K562 (cell line): ENCODE measurements at regions not wholly inside any gene's neighbourhood (a gene's known extent, or its start where the extent isn't known, plus 50 kb on each side); places are given as distances from the start of the nearest gene placed in this dataset.
A peak's percentile ranks its signal among the peaks of the same experiment; 100 is the strongest.

Experiments used
- ATAC-seq: fragments of 200-7000 bp; cut with Tn5 transposase; 3 replicates; pipeline ENCODE4 v1.9.1; 2020; ENCODE audit warnings: moderate library complexity
- BruUV-seq: library from RNA; stranded (reverse); fragments of 400-500 nt; replicated peaks from 2 replicates; lab custom pipeline; 2021; lab: Mats Ljungman, UMichigan
- CTCF ChIA-PET: fragments of 300-600 bp; formaldehyde crosslinking; extraction: SDS; loops from one replicate; lab custom pipeline; 2021; ENCODE audit warnings: low intra/inter-chr PET ratio; lab: Yijun Ruan, JAX
- POLR2A ChIA-PET: fragments of 300-600, 350-650 bp; sonication (Branson Sonifier 250); formaldehyde crosslinking; extraction: SDS; loops from one replicate; lab custom pipeline; 2021; ENCODE audit warnings: antibody characterized with exemption, inconsistent platforms; lab: Yijun Ruan, JAX
- DNase-seq, 4 experiments: peaks; one replicate each; pipeline versions ENCODE4 v3.0.0 to v3.0.0-alpha.2; 2011 to 2018; ENCODE audit warnings: low spot score in 3 of 4, mixed read lengths in 3 of 4; ENCODE audit errors: extremely low read depth in 1 of 4
- FAIRE-seq: peaks from 2 replicates; lab custom pipeline; 2011; peaks lifted over from hg19 to GRCh38; lab: Jason Lieb, UNC
- H2AFZ ChIP-seq: 2 replicates; pipeline ENCODE4 v1.6.0; 2011; ENCODE audit warnings: low read depth, low read length, control low read depth, inconsistent platforms
- H3K27ac ChIP-seq: fragments of 200-600 bp; 3 replicates; pipeline ENCODE4 v1.8.0; 2011; ENCODE audit warnings: low read depth, mild to moderate bottlenecking, control low read depth, inconsistent platforms, low read length, moderate library complexity, mixed read lengths; ENCODE audit errors: extremely low read depth
- H3K27me3 ChIP-seq, 2 experiments: fragments of 300-600 bp in 1 of 2; 2 replicates in 1 of 2; 3 replicates in 1 of 2; pipeline versions ENCODE4 v1.6.0 to v1.8.0; 2011; ENCODE audit warnings: inconsistent platforms in 2 of 2, low read length in 2 of 2, mild to moderate bottlenecking in 1 of 2, mixed read lengths in 1 of 2, moderate library complexity in 1 of 2; ENCODE audit not compliant: control insufficient read depth in 2 of 2, insufficient read depth in 2 of 2
- H3K36me3 ChIP-seq: fragments of 300-600 bp; 3 replicates; pipeline ENCODE4 v1.8.0; 2011; ENCODE audit warnings: mild to moderate bottlenecking, low read length, inconsistent platforms; ENCODE audit not compliant: control insufficient read depth, insufficient read depth
- H3K4me1 ChIP-seq, 2 experiments: fragments of 200-600 bp in 1 of 2; replicated peaks in 1 of 2; 2 replicates in 1 of 2; 3 replicates in 1 of 2; pipeline versions ENCODE4 v1.5.1 to v1.8.0; 2011; ENCODE audit warnings: inconsistent platforms in 2 of 2, low read length in 2 of 2, mild to moderate bottlenecking in 1 of 2, mixed read lengths in 1 of 2, moderate library complexity in 1 of 2; ENCODE audit not compliant: control insufficient read depth in 2 of 2, insufficient read depth in 2 of 2
- H3K4me2 ChIP-seq: 2 replicates; pipeline ENCODE4 v1.6.1; 2011; ENCODE audit warnings: low read length, control low read depth, inconsistent platforms, mixed read lengths; ENCODE audit not compliant: insufficient read depth
- H3K4me3 ChIP-seq: fragments of 200-600 bp; sonication (generic), shearing (Covaris generic); 2 replicates; pipeline ENCODE4 v1.5.1; 2016; ENCODE audit warnings: control low read depth, inconsistent platforms
- H3K79me2 ChIP-seq: fragments of 200-600 bp; 3 replicates; pipeline ENCODE4 v1.8.0; 2011; ENCODE audit warnings: low read length, inconsistent platforms; ENCODE audit not compliant: control insufficient read depth, insufficient read depth
- H3K9ac ChIP-seq, 2 experiments: 2 replicates each; pipeline versions ENCODE4 v1.6.0 to v1.6.1; 2011; ENCODE audit warnings: low read depth in 2 of 2, low read length in 2 of 2, control low read depth in 1 of 2, inconsistent platforms in 1 of 2, mild to moderate bottlenecking in 1 of 2, mixed read lengths in 1 of 2; ENCODE audit not compliant: insufficient read depth in 1 of 2
- H3K9me1 ChIP-seq: one replicate; pipeline ENCODE4 v1.6.0; 2011; ENCODE audit warnings: inconsistent platforms, mild to moderate bottlenecking, low read length, moderate library complexity; ENCODE audit not compliant: control insufficient read depth, insufficient read depth
- H3K9me3 ChIP-seq: replicated peaks from 2 replicates; pipeline ENCODE4 v1.5.1; 2011; ENCODE audit warnings: low read depth, low read length, inconsistent platforms; ENCODE audit not compliant: control insufficient read depth, insufficient read depth
- H4K20me1 ChIP-seq: replicated peaks from 2 replicates; pipeline ENCODE4 v1.6.1; 2011; ENCODE audit warnings: low read length, inconsistent platforms, mixed read lengths; ENCODE audit not compliant: control insufficient read depth, insufficient read depth
- ATF7 ChIP-seq: fragments of 450-650 bp; IDR thresholded peaks from 2 replicates; pipeline ENCODE4 v1.7.1; 2014; ENCODE audit warnings: mild to moderate bottlenecking, moderate library complexity
- CCNT2 ChIP-seq: IDR thresholded peaks from 2 replicates; pipeline ENCODE4 v1.6.1; 2011; ENCODE audit warnings: borderline replicate concordance, low read depth, mild to moderate bottlenecking, moderate library complexity, mixed read lengths, low read length; ENCODE audit not compliant: insufficient read length; ENCODE audit errors: extremely low read depth
- CTBP1 ChIP-seq: fragments of 450-650 bp; IDR thresholded peaks from 2 replicates; pipeline ENCODE4 v1.6.1; 2016; ENCODE audit warnings: borderline replicate concordance
- E2F1 ChIP-seq: sonication (generic); formaldehyde crosslinking; IDR thresholded peaks from 2 replicates; pipeline ENCODE4 v1.8.1; 2023; ENCODE audit warnings: mild to moderate bottlenecking, missing genetic modification reagents, moderate library complexity
- EP300 ChIP-seq: IDR thresholded peaks from 2 replicates; pipeline ENCODE4 v1.6.1; 2012; ENCODE audit warnings: low read length, improper control_type of control experiment
- FOXA1 ChIP-seq: fragments of 450-650 bp; IDR thresholded peaks from 2 replicates; pipeline ENCODE4 v1.6.1; 2016; ENCODE audit warnings: mild to moderate bottlenecking, borderline replicate concordance
- SMARCE1 ChIP-seq: fragments of 450-650 bp; IDR thresholded peaks from 2 replicates; pipeline ENCODE4 v1.7.1; 2016; ENCODE audit warnings: mild to moderate bottlenecking
- SOX6 ChIP-seq: fragments of 450-650 bp; IDR thresholded peaks from 2 replicates; pipeline ENCODE4 v1.6.1; 2014; ENCODE audit warnings: mild to moderate bottlenecking
- TAL1 ChIP-seq: fragments of 450-650 bp; IDR thresholded peaks from 2 replicates; pipeline ENCODE4 v1.6.1; 2016; ENCODE audit warnings: mild to moderate bottlenecking
- ZBTB17 ChIP-seq: fragments of 450-650 bp; formaldehyde crosslinking; IDR thresholded peaks from 2 replicates; pipeline ENCODE4 v1.4.0; 2020; ENCODE audit warnings: mild to moderate bottlenecking
- ZKSCAN3 ChIP-seq: fragments of 250-450 bp; sonication (Bioruptor Pico); IDR thresholded peaks from 2 replicates; pipeline ENCODE4 v1.4.0; 2020
- WGBS: fragments of 100-300 bp; shearing (Covaris generic); methylation state at CpG from one replicate; pipeline ENCODE4 v1.1.6; 2016; ENCODE audit warnings: low coverage, mixed read lengths; ENCODE audit not compliant: insufficient coverage; ENCODE audit errors: missing lambda C conversion rate; 5-methylcytosine and 5-hydroxymethylcytosine counted together
- in situ Hi-C: fragments of 300-500 bp; cut with MboI; formaldehyde crosslinking; loops from 4 replicates; pipeline ENCODE4 v1.15.0; 2018; ENCODE audit warnings: inconsistent platforms, mixed read lengths
- intact Hi-C: fragments of 100-400 bp; cut with micrococcal nuclease; formaldehyde crosslinking; loops from 2 replicates; pipeline ENCODE4 v1.14.2; 2022
- TF ChIP-seq, protein P1 (sequence below), 2 experiments: fragments of 450-650 bp; conservative IDR thresholded peaks; 2 replicates each; pipeline ENCODE4 v1.6.1; 2017; ENCODE audit warnings: mild to moderate bottlenecking in 2 of 2, moderate library complexity in 2 of 2
- TF ChIP-seq, protein P2 (sequence below): sonication (generic); IDR thresholded peaks from 2 replicates; pipeline ENCODE4 v1.6.1; 2016
- TF ChIP-seq, protein P3 (sequence below): fragments of 450-650 bp; IDR thresholded peaks from 2 replicates; pipeline ENCODE4 v1.6.1; 2018; ENCODE audit warnings: mild to moderate bottlenecking, low read depth; ENCODE audit not compliant: partially characterized antibody
- TF ChIP-seq, protein P4 (sequence below): IDR thresholded peaks from 2 replicates; pipeline ENCODE4 v1.6.1; 2011; ENCODE audit not compliant: insufficient read length; ENCODE audit errors: extremely low read depth

DNA sequence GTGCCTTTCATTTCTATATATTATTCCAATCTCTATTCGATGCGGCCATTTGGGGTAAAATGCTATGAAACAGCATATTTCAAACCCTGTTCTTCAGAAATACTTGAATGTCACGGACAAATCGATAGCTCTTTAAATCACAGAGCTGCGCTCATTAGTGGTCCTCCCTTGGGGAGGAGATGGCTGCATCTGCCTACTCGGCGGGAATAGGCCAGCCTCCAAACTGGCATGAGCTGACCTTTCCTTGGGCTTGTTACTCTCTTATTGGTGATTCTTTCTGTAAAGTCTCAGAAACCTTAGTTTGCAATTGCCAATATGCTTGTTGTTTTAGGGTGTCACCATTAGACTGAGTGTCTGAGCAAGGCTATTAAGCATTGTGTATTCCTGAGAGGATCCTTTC, 120.9 kb downstream of the BDH1 start (continued):
- no peak for TF ChIP-seq E2F1

GRCh38 chr3:197432384-197433127, 123.2 kb downstream of the BDH1 start:
- Histone ChIP-seq H3K4me3 (no peak overlapping the region), H3K9ac (no peak overlapping the region), H3K9me1 (no peaks in the 10 kb centered on the region), H3K27me3 (peaks cover 0 to 18% of the 10 kb centered on the region in 2 experiments; a peak in 1 of 5 replicates), H4K20me1 (no peaks in the 10 kb centered on the region), H3K4me1 (peaks cover 10 to 19% of the 10 kb centered on the region in 2 experiments), H3K79me2 (no peaks in the 10 kb centered on the region), H3K4me2 (no peak overlapping the region), H3K9me3 (no peaks in the 10 kb centered on the region), H3K36me3 (no peaks in the 10 kb centered on the region), H2AFZ (no peak overlapping the region), H3K27ac (no peak overlapping the region)
- in situ Hi-C loops (no loop called here), intact Hi-C loops (no loop called here)
- WGBS, result 5% methylated on average over 4 of the region's 4 CpGs
- DNase-seq, result no peak
- FAIRE-seq, result no peak
- ChIA-PET CTCF (no interaction called here), POLR2A (interaction anchor here (0.8 to 1.0 kb wide), 2 partner anchors 10 to 89 kb away, joined by 3 read pairs; no protein-coding TSS in a partner anchor)
- no TSS peak for BruUV-seq
- no peak for ATAC-seq
- TF ChIP-seq EP300, result peak; percentile 52; the same call in 1 of the 2 replicates
- peak; percentile 89 for TF ChIP-seq TAL1
- TF ChIP-seq, protein P1, sequence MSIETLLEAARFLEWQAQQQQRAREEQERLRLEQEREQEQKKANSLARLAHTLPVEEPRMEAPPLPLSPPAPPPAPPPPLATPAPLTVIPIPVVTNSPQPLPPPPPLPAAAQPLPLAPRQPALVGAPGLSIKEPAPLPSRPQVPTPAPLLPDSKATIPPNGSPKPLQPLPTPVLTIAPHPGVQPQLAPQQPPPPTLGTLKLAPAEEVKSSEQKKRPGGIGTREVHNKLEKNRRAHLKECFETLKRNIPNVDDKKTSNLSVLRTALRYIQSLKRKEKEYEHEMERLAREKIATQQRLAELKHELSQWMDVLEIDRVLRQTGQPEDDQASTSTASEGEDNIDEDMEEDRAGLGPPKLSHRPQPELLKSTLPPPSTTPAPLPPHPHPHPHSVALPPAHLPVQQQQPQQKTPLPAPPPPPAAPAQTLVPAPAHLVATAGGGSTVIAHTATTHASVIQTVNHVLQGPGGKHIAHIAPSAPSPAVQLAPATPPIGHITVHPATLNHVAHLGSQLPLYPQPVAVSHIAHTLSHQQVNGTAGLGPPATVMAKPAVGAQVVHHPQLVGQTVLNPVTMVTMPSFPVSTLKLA (conservative IDR thresholded peaks at IDR 0.05), result 0 out of 4 replicates have a peak, but pooled peaks of 1 of the 2 experiments have one; percentile 13
- TF ChIP-seq CCNT2, result peak; percentile 68
- TF ChIP-seq ATF7, result 0 out of 2 replicates have a peak, but pooled peaks have one; percentile 9
- TF ChIP-seq, protein P2, sequence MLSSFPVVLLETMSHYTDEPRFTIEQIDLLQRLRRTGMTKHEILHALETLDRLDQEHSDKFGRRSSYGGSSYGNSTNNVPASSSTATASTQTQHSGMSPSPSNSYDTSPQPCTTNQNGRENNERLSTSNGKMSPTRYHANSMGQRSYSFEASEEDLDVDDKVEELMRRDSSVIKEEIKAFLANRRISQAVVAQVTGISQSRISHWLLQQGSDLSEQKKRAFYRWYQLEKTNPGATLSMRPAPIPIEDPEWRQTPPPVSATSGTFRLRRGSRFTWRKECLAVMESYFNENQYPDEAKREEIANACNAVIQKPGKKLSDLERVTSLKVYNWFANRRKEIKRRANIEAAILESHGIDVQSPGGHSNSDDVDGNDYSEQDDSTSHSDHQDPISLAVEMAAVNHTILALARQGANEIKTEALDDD, result peak; percentile 26; the same call in 1 of the 2 replicates
- TF ChIP-seq, protein P3, sequence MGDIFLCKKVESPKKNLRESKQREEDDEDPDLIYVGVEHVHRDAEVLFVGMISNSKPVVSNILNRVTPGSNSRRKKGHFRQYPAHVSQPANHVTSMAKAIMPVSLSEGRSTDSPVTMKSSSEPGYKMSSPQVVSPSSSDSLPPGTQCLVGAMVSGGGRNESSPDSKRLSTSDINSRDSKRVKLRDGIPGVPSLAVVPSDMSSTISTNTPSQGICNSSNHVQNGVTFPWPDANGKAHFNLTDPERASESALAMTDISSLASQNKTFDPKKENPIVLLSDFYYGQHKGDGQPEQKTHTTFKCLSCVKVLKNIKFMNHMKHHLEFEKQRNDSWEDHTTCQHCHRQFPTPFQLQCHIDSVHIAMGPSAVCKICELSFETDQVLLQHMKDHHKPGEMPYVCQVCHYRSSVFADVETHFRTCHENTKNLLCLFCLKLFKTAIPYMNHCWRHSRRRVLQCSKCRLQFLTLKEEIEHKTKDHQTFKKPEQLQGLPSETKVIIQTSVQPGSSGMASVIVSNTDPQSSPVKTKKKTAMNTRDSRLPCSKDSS, result no peak
- TF ChIP-seq CTBP1, result 0 out of 2 replicates have a peak, but pooled peaks have one; percentile 41
- TF ChIP-seq SMARCE1, result peak; percentile 57; the same call in 1 of the 2 replicates
- TF ChIP-seq, protein P4, sequence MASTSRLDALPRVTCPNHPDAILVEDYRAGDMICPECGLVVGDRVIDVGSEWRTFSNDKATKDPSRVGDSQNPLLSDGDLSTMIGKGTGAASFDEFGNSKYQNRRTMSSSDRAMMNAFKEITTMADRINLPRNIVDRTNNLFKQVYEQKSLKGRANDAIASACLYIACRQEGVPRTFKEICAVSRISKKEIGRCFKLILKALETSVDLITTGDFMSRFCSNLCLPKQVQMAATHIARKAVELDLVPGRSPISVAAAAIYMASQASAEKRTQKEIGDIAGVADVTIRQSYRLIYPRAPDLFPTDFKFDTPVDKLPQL, result no peak
- no peak for TF ChIP-seq ZKSCAN3
- TF ChIP-seq SOX6, result peak; percentile 94
- TF ChIP-seq ZBTB17 (CRISPR knock-in tag), result no peak
- peak; percentile 69; the same call in 1 of the 2 replicates for TF ChIP-seq FOXA1
